Activated T-cell treated with anti-CD3 and anti-CD28 coated beads, Interleukin-2, amount 50 U/mL, for 24 hours (primary cell): ENCODE measurements at regions not wholly inside any gene's neighbourhood (a gene's known extent, or its start where the extent isn't known, plus 50 kb on each side); places are given as distances from the start of the nearest gene placed in this dataset.

Experiments
- DNase-seq: peaks from one replicate; pipeline ENCODE4 v3.0.0-alpha.2; 2020
- H3K27ac Mint-ChIP-seq: 2 replicates; pipeline ENCODE4 v1.8.0; 2020; ENCODE audit warnings: mild to moderate bottlenecking, mixed read lengths
- H3K27me3 Mint-ChIP-seq: 2 replicates; pipeline ENCODE4 v1.8.0; 2020; ENCODE audit warnings: mixed read lengths
- H3K36me3 Mint-ChIP-seq: 2 replicates; pipeline ENCODE4 v1.8.0; 2020; ENCODE audit warnings: low read depth, mixed read lengths
- H3K4me1 Mint-ChIP-seq: 2 replicates; pipeline ENCODE4 v1.8.0; 2020; ENCODE audit warnings: low read depth, mixed read lengths
- H3K4me3 Mint-ChIP-seq: 2 replicates; pipeline ENCODE4 v1.8.0; 2020; ENCODE audit warnings: mild to moderate bottlenecking, moderate library complexity, mixed read lengths
- H3K9me3 Mint-ChIP-seq: 2 replicates; pipeline ENCODE4 v1.8.0; 2020; ENCODE audit warnings: mixed read lengths

DNA sequence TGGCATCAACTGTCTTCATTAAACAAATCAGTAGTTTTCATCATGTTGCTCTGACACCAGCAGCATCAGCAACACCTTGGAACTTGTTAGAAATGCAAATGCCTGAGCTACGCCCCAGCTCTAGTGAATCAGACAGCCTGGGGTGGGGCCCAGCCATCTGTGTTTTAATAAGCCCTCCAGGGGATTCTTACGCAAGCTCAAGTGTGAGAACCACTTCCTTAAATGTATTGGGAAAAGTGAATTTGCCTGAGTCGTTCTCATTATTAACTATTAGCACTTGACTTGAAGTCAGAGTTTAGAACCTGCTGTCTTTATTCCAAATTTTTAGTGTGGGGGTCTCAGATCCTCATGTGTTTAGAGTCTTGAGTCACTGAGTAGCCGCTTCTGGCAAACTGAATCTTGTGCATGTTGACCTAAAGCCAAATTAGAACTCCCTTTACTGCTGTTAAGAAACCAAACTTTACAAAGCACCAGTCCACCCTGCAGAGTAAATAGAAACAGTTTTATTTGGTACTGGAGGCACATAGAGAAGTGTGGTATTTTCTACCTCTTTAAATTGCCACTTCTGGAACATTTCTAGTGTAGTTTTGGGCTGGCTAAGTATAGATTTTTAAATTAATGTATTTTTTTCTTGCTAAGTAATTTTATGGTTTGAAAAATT, 137.4 kb upstream of the COX10 start:
- Mint-ChIP-seq H3K9me3 (peaks cover 7% of the 10 kb centered on the region), H3K4me3 (no peak overlapping the region), H3K4me1 (peaks cover 2% of the 10 kb centered on the region), H3K36me3 (peaks cover 6% of the 10 kb centered on the region), H3K27me3 (no peaks in the 10 kb centered on the region), H3K27ac (no peak overlapping the region)
- DNase-seq, result no peak

DNA sequence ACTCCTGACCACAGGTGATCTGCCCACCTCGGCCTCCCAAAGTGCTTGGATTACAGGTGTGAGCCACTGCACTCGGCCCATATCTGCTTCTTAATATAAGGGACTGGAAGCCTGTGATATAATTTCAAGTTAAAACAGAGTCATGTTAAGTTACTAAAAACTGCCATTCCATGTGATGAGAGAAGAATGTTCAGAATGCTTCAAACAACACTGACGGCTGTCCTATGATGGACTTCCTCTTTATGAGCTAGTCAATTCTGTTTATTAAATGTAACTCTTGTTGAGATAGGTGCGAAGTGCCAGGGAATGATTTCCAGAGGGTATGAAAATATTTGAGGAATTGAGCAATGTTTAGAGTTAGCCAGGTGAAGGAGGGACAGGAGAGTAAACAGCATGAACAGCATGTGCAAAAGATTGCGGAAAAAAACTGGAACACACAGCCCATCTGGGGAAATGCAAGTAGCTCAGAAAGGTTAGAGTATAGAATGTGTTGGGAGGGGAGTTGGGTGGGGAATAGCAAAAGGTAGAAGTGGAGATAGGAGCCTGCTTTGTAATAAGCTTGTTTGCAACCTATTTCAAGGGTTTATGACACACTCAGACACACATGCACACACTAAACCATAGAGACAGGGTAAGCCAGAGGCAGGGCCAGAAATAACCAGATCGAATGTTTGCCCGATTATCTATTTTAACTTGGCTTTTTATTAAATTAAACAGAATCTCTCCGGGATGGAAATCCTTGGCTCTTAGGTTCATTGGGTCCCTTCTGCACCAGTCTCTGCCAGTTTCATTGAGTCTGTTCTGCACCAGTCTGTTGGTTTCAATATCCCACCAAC, 135.6 kb upstream of the COX10 start:
- no peaks in the 10 kb centered on the region for H3K27me3 Mint-ChIP-seq
- H3K27ac Mint-ChIP-seq, result no peak overlapping the region
- no peak for DNase-seq
- H3K4me3 Mint-ChIP-seq, result no peak overlapping the region
- H3K9me3 Mint-ChIP-seq, result peaks cover 7% of the 10 kb centered on the region
- H3K4me1 Mint-ChIP-seq, result peaks cover 2% of the 10 kb centered on the region
- peaks cover 6% of the 10 kb centered on the region for H3K36me3 Mint-ChIP-seq

DNA sequence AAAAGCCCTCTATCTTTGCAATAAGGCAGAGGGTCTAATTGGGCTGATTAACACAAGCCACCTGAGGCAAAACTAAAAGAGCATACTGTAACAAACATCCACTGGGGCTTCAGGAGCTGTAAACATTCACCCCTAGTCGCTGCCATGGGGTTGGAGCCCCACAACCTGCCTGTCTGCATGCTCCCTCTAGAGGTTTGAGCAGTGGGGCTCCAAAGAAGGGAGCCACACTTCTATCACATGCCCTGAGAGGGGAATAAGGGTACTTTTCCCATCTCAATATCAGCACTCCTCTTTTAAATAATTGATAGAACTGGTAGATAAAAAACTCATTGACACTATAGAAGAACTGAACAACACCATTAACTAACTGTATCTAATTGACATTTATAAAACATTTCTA, 130.1 kb upstream of the COX10 start:
- peaks cover 10% of the 10 kb centered on the region for H3K9me3 Mint-ChIP-seq
- H3K4me3 Mint-ChIP-seq, result no peak overlapping the region
- no peaks in the 10 kb centered on the region for H3K27me3 Mint-ChIP-seq
- no peaks in the 10 kb centered on the region for H3K4me1 Mint-ChIP-seq
- DNase-seq, result no peak
- peaks cover 14% of the 10 kb centered on the region for H3K36me3 Mint-ChIP-seq
- H3K27ac Mint-ChIP-seq, result no peak overlapping the region

DNA sequence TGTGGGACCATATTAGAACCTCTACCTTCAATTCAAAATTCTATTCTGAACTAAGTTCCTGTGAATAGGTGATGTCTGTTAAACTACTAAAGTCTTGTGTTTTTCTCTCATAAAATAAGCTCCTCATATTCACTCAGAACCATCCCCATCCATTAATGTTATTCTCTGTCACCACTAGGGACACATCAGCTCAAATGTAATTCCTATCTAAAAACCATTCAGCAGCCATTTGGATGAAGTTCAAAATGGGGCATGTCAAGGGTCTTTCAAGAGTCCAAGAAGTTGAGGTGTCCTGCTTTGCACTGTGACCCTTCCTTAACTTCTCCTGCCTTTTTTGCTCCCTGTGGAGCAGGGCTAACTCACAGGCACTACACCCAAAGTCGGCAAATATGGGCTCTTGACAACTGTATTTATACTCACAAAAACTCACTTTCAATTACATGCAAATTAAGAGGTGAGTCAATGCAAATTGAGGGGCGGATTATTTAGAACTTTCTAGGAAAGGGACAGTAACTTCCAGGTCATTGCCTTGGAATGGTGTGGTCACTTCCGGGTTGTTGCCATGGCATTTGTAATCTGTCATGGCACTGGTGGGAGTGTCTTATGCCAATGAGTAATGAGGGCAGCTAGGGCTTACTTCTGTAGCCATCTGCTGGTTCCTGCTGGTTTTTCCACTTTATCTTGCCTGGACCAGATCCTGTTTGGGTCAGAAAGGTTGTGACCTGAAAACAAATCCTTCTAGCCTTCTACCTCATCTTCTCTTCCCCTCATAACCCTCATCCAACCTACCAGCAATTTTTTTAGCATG, 128.2 kb upstream of the COX10 start:
- Mint-ChIP-seq H3K27ac (no peak overlapping the region), H3K27me3 (no peaks in the 10 kb centered on the region), H3K36me3 (peaks cover 14% of the 10 kb centered on the region), H3K4me3 (no peak overlapping the region), H3K9me3 (peaks cover 10% of the 10 kb centered on the region), H3K4me1 (no peaks in the 10 kb centered on the region)
- DNase-seq, result no peak

DNA sequence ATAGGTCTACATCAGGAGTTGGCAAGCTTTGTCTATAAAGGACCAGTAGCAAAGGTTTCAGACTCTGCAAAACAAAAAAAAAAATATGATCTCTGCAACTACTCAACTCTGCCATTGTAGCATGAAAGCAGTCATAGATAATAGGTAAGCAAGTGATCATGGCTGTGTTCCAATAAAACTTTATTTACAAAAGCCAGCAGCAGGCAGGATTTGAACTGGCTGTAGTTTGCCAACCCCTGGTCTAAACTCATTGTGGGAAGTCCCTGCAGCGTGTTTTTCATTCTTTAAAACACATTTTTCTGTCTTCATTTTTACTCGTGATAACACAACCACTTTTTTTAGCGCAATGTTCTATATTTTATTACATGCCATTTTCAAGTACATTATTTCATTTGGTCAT, 127.5 kb upstream of the COX10 start:
- Mint-ChIP-seq H3K4me1 (no peaks in the 10 kb centered on the region), H3K27ac (no peak overlapping the region), H3K27me3 (no peaks in the 10 kb centered on the region), H3K36me3 (peaks cover 14% of the 10 kb centered on the region), H3K9me3 (peaks cover 10% of the 10 kb centered on the region), H3K4me3 (no peak overlapping the region)
- no peak for DNase-seq

DNA sequence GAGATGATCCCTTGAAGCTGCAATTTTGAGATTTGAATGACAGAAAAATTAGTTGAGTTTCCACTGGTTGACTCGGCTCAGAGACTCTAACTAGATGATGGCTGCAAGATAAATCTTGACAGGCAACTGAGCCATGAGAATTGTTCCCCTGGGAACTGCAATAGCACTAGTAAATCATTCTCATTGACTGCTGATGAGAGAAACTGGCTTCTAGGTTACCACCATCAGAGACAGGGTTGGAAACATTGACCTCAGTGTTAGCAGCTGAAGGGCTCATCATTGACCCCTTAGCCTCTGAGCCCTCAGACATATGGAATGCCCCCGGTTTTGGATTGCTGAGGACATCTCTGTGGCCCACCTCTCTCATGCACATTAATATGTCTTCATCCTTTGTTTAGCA, 125.4 kb upstream of the COX10 start:
- H3K27me3 Mint-ChIP-seq, result no peaks in the 10 kb centered on the region
- no peaks in the 10 kb centered on the region for H3K4me1 Mint-ChIP-seq
- no peak overlapping the region for H3K4me3 Mint-ChIP-seq
- peaks cover 10% of the 10 kb centered on the region for H3K9me3 Mint-ChIP-seq
- DNase-seq, result no peak
- H3K27ac Mint-ChIP-seq, result no peak overlapping the region
- peaks cover 14% of the 10 kb centered on the region for H3K36me3 Mint-ChIP-seq

DNA sequence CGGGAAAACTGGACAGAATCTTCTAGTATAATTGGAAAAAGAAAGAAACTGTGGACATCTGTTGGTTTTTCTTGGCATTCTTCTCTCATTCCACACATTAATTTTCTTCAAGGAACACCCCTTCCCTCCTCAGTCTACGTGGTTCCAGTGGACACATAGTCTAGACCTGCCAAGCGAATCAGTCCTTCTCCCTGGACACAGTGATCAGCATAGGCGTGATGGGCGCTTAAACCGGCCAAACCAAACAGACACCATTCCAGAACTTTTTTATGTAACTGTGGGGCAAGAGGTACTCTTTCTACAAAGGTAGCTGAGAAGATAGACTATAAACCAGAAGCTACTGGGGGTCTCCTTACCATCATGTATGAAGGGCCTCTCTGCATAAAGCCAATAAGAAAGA, 121.8 kb upstream of the COX10 start:
- no peak overlapping the region for H3K27ac Mint-ChIP-seq
- H3K36me3 Mint-ChIP-seq, result no peaks in the 10 kb centered on the region
- H3K4me1 Mint-ChIP-seq, result no peaks in the 10 kb centered on the region
- H3K9me3 Mint-ChIP-seq, result no peaks in the 10 kb centered on the region
- no peak overlapping the region for H3K4me3 Mint-ChIP-seq
- DNase-seq, result no peak
- H3K27me3 Mint-ChIP-seq, result no peaks in the 10 kb centered on the region

DNA sequence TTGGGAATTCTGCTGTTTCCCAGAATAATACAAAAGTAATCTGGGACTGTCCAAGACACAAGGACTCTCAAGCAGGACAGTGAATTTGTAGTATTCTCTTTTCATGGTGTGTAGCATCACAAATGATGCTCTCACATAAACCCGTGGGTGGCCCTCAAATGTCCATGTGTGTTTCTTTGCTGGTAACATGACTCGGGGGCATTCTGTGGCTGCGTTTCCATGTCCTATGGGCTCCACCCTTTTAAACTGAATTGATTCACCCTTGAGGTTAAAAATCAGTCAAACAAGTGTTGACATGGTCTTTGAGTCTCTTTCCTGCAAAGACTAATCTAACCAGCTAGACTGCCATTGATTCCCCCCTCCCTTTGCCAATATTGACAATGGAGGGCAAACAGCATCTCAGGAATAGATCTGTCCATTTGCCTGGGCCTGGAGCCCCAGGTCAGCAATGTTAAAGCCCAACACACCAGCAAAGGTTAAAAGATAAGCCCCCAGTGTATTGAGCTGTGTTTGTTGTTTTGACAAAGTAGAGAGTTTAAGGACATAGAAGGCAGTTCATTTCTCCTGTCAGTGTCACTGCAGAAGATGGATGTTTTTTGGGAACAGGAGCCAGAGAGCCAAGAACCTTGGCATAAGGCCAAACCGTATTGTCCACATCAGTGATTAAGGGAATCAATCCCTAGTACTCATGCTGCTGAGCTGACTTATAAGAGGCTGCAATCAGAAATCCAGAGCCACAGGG, 117.1 kb upstream of the COX10 start:
- H3K9me3 Mint-ChIP-seq, result no peaks in the 10 kb centered on the region
- DNase-seq, result no peak
- H3K27ac Mint-ChIP-seq, result no peak overlapping the region
- no peaks in the 10 kb centered on the region for H3K36me3 Mint-ChIP-seq
- H3K4me1 Mint-ChIP-seq, result no peaks in the 10 kb centered on the region
- no peaks in the 10 kb centered on the region for H3K27me3 Mint-ChIP-seq
- H3K4me3 Mint-ChIP-seq, result no peak overlapping the region

DNA sequence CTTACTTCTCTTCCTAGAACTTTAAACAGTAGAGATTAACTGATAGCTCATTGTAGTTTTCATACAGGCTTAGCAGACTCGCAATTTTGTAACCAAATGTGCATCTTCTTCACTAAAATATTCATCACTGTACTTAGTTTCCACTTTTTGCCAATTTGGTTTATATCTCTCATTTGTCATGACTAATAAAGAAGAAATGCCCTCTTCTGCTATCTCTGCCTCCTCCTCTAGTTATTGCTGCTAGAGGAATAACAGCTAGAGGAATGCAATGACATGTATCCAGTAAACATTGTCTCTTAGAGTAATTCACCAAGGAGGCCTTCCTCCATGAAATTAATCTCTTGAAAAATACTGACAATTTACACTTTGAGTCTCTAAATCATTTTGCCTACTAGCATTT, 115.5 kb upstream of the COX10 start:
- Mint-ChIP-seq H3K4me3 (no peak overlapping the region), H3K27ac (no peak overlapping the region), H3K4me1 (no peaks in the 10 kb centered on the region), H3K36me3 (no peaks in the 10 kb centered on the region), H3K27me3 (no peaks in the 10 kb centered on the region), H3K9me3 (no peaks in the 10 kb centered on the region)
- no peak for DNase-seq

DNA sequence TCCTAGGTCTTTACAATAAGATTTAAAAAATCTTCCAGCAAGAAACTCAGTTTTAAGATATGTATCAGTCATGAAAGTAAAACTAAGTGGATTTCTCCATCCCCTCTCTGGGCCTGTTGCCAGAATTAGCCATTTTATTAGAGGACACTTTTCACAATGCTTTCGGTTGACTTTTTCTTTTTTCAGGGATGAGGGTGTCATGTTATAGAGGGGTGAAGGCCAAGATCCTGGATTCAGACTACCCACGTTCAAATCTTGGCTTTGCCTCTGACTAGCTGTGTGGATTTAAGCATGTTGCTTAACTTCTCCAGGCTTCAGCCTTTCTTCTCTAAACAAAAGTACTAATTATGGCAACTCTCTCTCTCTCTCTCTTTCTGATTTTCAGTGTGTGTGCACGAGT, 111.7 kb upstream of the COX10 start:
- Mint-ChIP-seq H3K27me3 (no peaks in the 10 kb centered on the region), H3K4me1 (peaks cover 3% of the 10 kb centered on the region), H3K27ac (no peak overlapping the region), H3K9me3 (no peaks in the 10 kb centered on the region), H3K36me3 (no peaks in the 10 kb centered on the region), H3K4me3 (no peak overlapping the region)
- no peak for DNase-seq

DNA sequence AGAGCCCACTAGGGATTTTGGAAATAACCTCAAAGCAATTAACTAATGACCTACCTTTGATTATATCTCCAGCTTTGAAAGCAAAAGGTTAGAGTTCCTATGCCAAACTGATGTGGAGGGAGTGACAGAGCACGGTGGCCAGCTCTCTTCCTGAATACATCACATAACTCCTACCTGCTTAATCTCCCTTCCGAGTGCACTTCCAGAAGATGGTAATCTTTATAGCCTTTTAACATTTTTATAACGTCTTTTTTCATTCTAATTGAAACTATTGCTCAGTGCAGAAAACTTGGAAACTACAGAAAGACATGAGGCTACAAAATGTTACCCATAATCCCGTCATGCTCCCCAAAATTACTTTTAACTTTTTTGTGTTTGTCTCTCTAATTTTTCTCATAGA, 110.5 kb upstream of the COX10 start:
- Mint-ChIP-seq H3K27ac (no peak overlapping the region), H3K36me3 (no peaks in the 10 kb centered on the region), H3K9me3 (no peaks in the 10 kb centered on the region), H3K4me1 (peaks cover 6% of the 10 kb centered on the region), H3K27me3 (no peaks in the 10 kb centered on the region), H3K4me3 (no peak overlapping the region)
- DNase-seq, result no peak

DNA sequence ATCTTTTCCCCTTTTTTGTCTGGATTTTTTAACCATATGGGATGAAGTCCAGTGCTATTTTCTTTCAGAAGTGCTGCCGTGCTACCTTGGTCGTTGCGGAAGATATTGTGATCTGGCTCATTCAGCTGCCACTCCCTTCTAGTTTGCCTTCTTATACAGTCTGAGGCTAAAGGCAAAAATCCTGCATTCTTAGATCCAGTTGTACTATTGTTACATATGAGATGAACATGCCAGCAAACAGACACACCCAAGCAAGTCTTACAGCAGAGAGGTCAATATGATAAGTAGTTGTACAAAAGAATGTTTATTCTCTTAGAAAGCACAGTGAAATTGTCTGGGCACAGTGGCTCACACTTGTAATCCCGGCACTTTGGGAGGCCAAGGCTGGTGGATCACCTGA, 108.0 kb upstream of the COX10 start:
- H3K4me3 Mint-ChIP-seq, result no peak overlapping the region
- H3K27me3 Mint-ChIP-seq, result no peaks in the 10 kb centered on the region
- DNase-seq, result no peak
- H3K9me3 Mint-ChIP-seq, result no peaks in the 10 kb centered on the region
- peaks cover 6% of the 10 kb centered on the region for H3K4me1 Mint-ChIP-seq
- H3K27ac Mint-ChIP-seq, result no peak overlapping the region
- no peaks in the 10 kb centered on the region for H3K36me3 Mint-ChIP-seq

DNA sequence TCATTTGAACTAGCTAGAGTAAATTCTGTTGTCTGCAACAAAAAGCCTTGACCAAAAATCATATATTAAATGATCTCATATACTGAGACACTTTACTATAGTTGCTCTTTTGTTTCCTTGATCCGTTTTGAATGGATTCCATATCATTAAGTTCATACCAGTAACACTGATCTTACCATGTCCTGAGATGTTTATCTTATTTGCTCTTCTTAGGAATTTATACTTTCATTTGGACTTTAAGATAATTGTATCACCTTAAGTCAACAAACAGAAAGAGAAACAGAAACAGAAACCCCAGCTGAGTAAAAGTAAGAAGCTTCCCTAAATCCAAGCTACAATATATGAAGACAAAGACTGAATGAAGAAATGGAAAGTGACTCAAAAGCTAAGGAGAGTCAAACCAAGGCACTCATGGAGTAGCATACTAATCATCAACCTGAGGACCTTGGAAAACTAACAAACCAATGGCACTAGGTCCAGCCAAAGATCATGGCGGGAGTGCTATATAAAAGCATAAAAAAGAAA, 106.5 kb upstream of the COX10 start:
- H3K9me3 Mint-ChIP-seq, result no peaks in the 10 kb centered on the region
- no peak for DNase-seq
- no peak overlapping the region for H3K4me3 Mint-ChIP-seq
- H3K4me1 Mint-ChIP-seq, result peaks cover 6% of the 10 kb centered on the region
- no peaks in the 10 kb centered on the region for H3K36me3 Mint-ChIP-seq
- no peaks in the 10 kb centered on the region for H3K27me3 Mint-ChIP-seq
- no peak overlapping the region for H3K27ac Mint-ChIP-seq

DNA sequence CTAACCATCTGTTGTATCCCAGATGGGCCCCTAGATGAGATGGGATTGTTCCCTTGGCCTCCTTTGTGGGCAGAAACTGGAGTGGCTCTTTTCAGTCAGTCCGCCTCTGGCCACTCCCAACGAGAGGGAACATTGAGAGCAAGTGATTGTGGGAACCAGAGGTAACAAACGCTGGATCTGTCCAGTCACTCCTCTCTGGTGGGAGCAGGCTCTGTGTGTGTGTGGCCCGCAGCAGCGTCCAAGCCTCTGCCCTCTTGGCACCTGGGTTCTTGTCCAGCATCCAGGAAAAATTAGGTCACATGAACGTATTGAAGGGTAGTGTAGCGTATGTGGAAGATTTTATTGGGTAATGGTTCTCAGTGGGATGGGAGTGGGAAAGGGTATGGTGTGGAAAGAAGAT, 101.9 kb upstream of the COX10 start:
- no peaks in the 10 kb centered on the region for H3K27me3 Mint-ChIP-seq
- no peak overlapping the region for H3K27ac Mint-ChIP-seq
- H3K4me3 Mint-ChIP-seq, result no peak overlapping the region

More for the DNA sequence above, 101.9 kb upstream of the COX10 start:
- no peak for DNase-seq
- no peaks in the 10 kb centered on the region for H3K9me3 Mint-ChIP-seq
- H3K4me1 Mint-ChIP-seq, result peaks cover 9% of the 10 kb centered on the region
- no peaks in the 10 kb centered on the region for H3K36me3 Mint-ChIP-seq
